GM12878 (cell line): ENCODE measurements at regions not wholly inside any gene's neighbourhood (a gene's known extent, or its start where the extent isn't known, plus 50 kb on each side); places are given as distances from the start of the nearest gene placed in this dataset.

Experiments used
- ATAC-seq: fragments of 200-7000 bp; cut with Tn5 transposase; 3 replicates; pipeline ENCODE4 v1.9.1; 2020; ENCODE audit warnings: mild to moderate bottlenecking, moderate library complexity
- BruUV-seq: library from RNA; stranded (reverse); fragments of 400-500 nt; replicated peaks from 2 replicates; lab custom pipeline; 2021; lab: Mats Ljungman, UMichigan
- CTCF ChIA-PET: fragments of 300-600 bp; sonication (Branson Sonifier 250); formaldehyde crosslinking; extraction: SDS; loops from one replicate; lab custom pipeline; 2021; ENCODE audit warnings: inconsistent platforms; lab: Yijun Ruan, JAX
- POLR2A ChIA-PET: fragments of 350-600 bp; formaldehyde crosslinking; extraction: SDS; loops from one replicate; lab custom pipeline; 2021; ENCODE audit warnings: inconsistent platforms; lab: Charles Lee
- RAD21 ChIA-PET: fragments of 300-600 bp; sonication (Branson Sonifier 250); formaldehyde crosslinking; loops from one replicate; lab custom pipeline; 2023; ENCODE audit warnings: antibody characterized with exemption; ENCODE audit not compliant: unreplicated experiment; lab: Charles Lee
- SMC1A ChIA-PET: fragments of 300-600 bp; sonication (Branson Sonifier 250); formaldehyde crosslinking; loops from one replicate; lab custom pipeline; 2023; ENCODE audit not compliant: unreplicated experiment, uncharacterized antibody; lab: Charles Lee
- DNase-seq: peaks from one replicate; pipeline ENCODE4 v3.0.0-alpha.2; 2011; ENCODE audit warnings: low read depth, low spot score
- FAIRE-seq: peaks from 3 replicates; lab custom pipeline; 2011; peaks lifted over from hg19 to GRCh38; lab: Jason Lieb, UNC
- H2AFZ ChIP-seq: 2 replicates; pipeline ENCODE4 v1.6.0; 2011; ENCODE audit warnings: low read depth, low read length, control low read depth; ENCODE audit not compliant: control insufficient read depth
- H3K27ac ChIP-seq: 2 replicates; pipeline ENCODE4 v1.5.1; 2011; ENCODE audit warnings: control low read depth; ENCODE audit not compliant: control insufficient read depth, insufficient read depth
- H3K27me3 ChIP-seq, 2 experiments: replicated peaks in 1 of 2; 2 replicates each; pipeline versions ENCODE4 v1.6.0 to v1.6.1; 2011; ENCODE audit warnings: low read length in 1 of 2; ENCODE audit not compliant: control insufficient read depth in 2 of 2, insufficient read depth in 2 of 2
- H3K36me3 ChIP-seq, 2 experiments: 2 replicates each; pipeline ENCODE4 v1.5.1; 2011; ENCODE audit warnings: low read length in 1 of 2; ENCODE audit not compliant: control insufficient read depth in 2 of 2, insufficient read depth in 2 of 2
- H3K4me1 ChIP-seq: 2 replicates; pipeline ENCODE4 v1.6.1; 2011; ENCODE audit warnings: mild to moderate bottlenecking, low read length, moderate library complexity, mixed read lengths; ENCODE audit not compliant: control insufficient read depth, insufficient read depth
- H3K4me2 ChIP-seq: 2 replicates; pipeline ENCODE4 v1.6.0; 2011; ENCODE audit warnings: control low read depth; ENCODE audit not compliant: control insufficient read depth, insufficient read depth
- H3K4me3 ChIP-seq: fragments of 200-600 bp; sonication (generic); 2 replicates; pipeline ENCODE4 v1.5.1; 2016
- H3K79me2 ChIP-seq: 2 replicates; pipeline ENCODE4 v1.6.0; 2011; ENCODE audit warnings: low read length; ENCODE audit not compliant: control insufficient read depth, insufficient read depth
- H3K9ac ChIP-seq: 2 replicates; pipeline ENCODE4 v1.8.0; 2011; ENCODE audit warnings: low read length, control low read depth, mixed read lengths; ENCODE audit not compliant: control insufficient read depth, insufficient read depth
- H3K9me3 ChIP-seq: replicated peaks from 3 replicates; pipeline ENCODE4 v1.5.1; 2011; ENCODE audit warnings: mild to moderate bottlenecking, low read length; ENCODE audit not compliant: control insufficient read depth, insufficient read depth
- H4K20me1 ChIP-seq: 2 replicates; pipeline ENCODE4 v1.6.0; 2011; ENCODE audit not compliant: control insufficient read depth, insufficient read depth
- ATF2 ChIP-seq: IDR thresholded peaks from 2 replicates; pipeline ENCODE4 v1.6.1; 2012; ENCODE audit warnings: low read length, inconsistent platforms
- BCLAF1 ChIP-seq: fragments of 450-650 bp; IDR thresholded peaks from 2 replicates; pipeline ENCODE4 v1.6.1; 2017; ENCODE audit warnings: antibody characterized with exemption, mild to moderate bottlenecking, moderate library complexity
- CHD1 ChIP-seq: IDR thresholded peaks from 2 replicates; pipeline ENCODE4 v1.6.1; 2012; ENCODE audit warnings: low read depth, low read length, improper control_type of control experiment
- ELK1 ChIP-seq: IDR thresholded peaks from 2 replicates; pipeline ENCODE4 v1.6.1; 2012; ENCODE audit warnings: low read depth, low read length, improper control_type of control experiment
- ZNF207 ChIP-seq: fragments of 450-650 bp; IDR thresholded peaks from 2 replicates; pipeline ENCODE4 v1.6.1; 2014; ENCODE audit warnings: antibody characterized with exemption, mild to moderate bottlenecking, borderline replicate concordance
- ZSCAN29 ChIP-seq: fragments of 450-650 bp; IDR thresholded peaks from 2 replicates; pipeline ENCODE4 v1.6.1; 2017; ENCODE audit warnings: mild to moderate bottlenecking, moderate library complexity
- WGBS: methylation state at CpG from one replicate; pipeline ENCODE4 v1.1.6; 2016; ENCODE audit warnings: low lambda C conversion rate; ENCODE audit not compliant: insufficient replicate concordance, insufficient coverage; ENCODE audit errors: missing lambda C conversion rate; 5-methylcytosine and 5-hydroxymethylcytosine counted together
- in situ Hi-C: fragments of 300-500 bp; cut with MboI; formaldehyde crosslinking; loops from 9 replicates; pipeline ENCODE4 v1.14.3; 2018; ENCODE audit warnings: mixed read lengths
- intact Hi-C: fragments of 100-400 bp; cut with micrococcal nuclease; formaldehyde crosslinking; loops from one replicate; pipeline ENCODE4 v1.14.2; 2022; ENCODE audit not compliant: unreplicated experiment

GRCh38 chr12:93174473-93174872 is 203.3 kb upstream of the NUDT4 start:
- ATAC-seq (no peak), FAIRE-seq (no peak), DNase-seq (no peak)
- peak overlapping the region; percentile 10; the same call in 1 of the 2 replicates for H2AFZ ChIP-seq
- H3K36me3 ChIP-seq = no peaks in the 10 kb centered on the region
- SMC1A ChIA-PET = interaction anchor here (0.7 to 1.1 kb wide), 4 partner anchors 11 to 207 kb away, joined by 3 to 4 read pairs (median 3); no protein-coding TSS in a partner anchor
- WGBS = 93% methylated on average over 5 of the region's 5 CpGs
- no TSS peak for BruUV-seq
- no peaks in the 10 kb centered on the region for H3K79me2 ChIP-seq
- H3K4me1 ChIP-seq = peaks cover 15% of the 10 kb centered on the region
- no peaks in the 10 kb centered on the region for H3K27me3 ChIP-seq
- H3K4me3 ChIP-seq = no peak overlapping the region
- no peak overlapping the region for H3K27ac ChIP-seq
- TF ChIP-seq ATF2 (no peak), ZSCAN29 (no peak), ZNF207 (no peak), CHD1 (no peak), ELK1 (no peak), BCLAF1 (no peak)
- in situ Hi-C loops = no loop called here
- intact Hi-C loops = no loop called here
- RAD21 ChIA-PET = interaction anchor here (0.7 to 1.1 kb wide), 2 partner anchors 71 to 76 kb away, joined by 3 read pairs; no protein-coding TSS in a partner anchor
- no peak overlapping the region for H3K4me2 ChIP-seq
- no peak overlapping the region for H3K9ac ChIP-seq
- no peaks in the 10 kb centered on the region for H4K20me1 ChIP-seq
- POLR2A ChIA-PET = interaction anchor here (0.5 to 0.9 kb wide), 2 partner anchors 12 to 21 kb away, joined by 4 to 6 read pairs; no protein-coding TSS in a partner anchor
- CTCF ChIA-PET = no interaction called here
- no peaks in the 10 kb centered on the region; the same call in 2 of the 3 replicates for H3K9me3 ChIP-seq
